ENCODE measurements at regions not wholly inside any gene's neighbourhood (a gene's known extent, or its start where the extent isn't known, plus 50 kb on each side); places are given as distances from the start of the nearest gene placed in this dataset.

DNA sequence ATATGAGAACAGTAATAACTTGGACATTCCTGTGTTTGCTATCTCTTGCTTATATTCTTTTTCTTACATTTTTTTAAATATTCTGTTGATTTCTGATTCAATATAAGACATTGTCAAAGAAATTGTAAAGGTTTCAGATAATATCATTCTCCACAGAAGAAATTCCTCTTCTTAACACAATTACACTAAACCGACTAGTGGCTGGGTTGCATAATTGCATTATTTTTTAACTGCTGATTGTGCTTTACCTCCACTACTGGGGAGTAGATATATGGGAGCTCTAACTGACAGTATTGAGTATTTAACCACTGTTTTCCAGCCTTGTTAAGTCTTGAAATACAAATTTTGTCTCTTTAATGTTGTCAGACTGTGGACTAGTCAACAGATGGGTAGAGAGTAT is 723.8 kb upstream of the EDIL3 start:
- TF ChIP-seq, protein P1, sequence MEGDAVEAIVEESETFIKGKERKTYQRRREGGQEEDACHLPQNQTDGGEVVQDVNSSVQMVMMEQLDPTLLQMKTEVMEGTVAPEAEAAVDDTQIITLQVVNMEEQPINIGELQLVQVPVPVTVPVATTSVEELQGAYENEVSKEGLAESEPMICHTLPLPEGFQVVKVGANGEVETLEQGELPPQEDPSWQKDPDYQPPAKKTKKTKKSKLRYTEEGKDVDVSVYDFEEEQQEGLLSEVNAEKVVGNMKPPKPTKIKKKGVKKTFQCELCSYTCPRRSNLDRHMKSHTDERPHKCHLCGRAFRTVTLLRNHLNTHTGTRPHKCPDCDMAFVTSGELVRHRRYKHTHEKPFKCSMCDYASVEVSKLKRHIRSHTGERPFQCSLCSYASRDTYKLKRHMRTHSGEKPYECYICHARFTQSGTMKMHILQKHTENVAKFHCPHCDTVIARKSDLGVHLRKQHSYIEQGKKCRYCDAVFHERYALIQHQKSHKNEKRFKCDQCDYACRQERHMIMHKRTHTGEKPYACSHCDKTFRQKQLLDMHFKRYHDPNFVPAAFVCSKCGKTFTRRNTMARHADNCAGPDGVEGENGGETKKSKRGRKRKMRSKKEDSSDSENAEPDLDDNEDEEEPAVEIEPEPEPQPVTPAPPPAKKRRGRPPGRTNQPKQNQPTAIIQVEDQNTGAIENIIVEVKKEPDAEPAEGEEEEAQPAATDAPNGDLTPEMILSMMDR (IDR thresholded peaks at IDR 0.05; ENCODE audit: low read depth, low read length) = peak; percentile 6
- no peak for TF ChIP-seq POLR2A (IDR thresholded peaks at IDR 0.05; ENCODE audit: extremely low read depth, insufficient read length)
- TF ChIP-seq, protein P2, sequence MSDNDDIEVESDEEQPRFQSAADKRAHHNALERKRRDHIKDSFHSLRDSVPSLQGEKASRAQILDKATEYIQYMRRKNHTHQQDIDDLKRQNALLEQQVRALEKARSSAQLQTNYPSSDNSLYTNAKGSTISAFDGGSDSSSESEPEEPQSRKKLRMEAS (IDR thresholded peaks at IDR 0.05; ENCODE audit: low read depth, low read length) = no peak

Measured in NB4 (cell line).